GM12892 (cell line): ENCODE measurements at regions not wholly inside any gene's neighbourhood (a gene's known extent, or its start where the extent isn't known, plus 50 kb on each side); places are given as distances from the start of the nearest gene placed in this dataset.

Experiments
- POLR2A ChIP-seq: IDR thresholded peaks from 2 replicates; pipeline ENCODE4 v1.6.1; 2011; ENCODE audit warnings: low read depth, low read length, control low read depth
- POLR2AphosphoS5 ChIP-seq: IDR thresholded peaks from 2 replicates; pipeline ENCODE4 v1.6.1; 2011; ENCODE audit warnings: low read depth, low read length, control low read depth
- TAF1 ChIP-seq: IDR thresholded peaks from 2 replicates; pipeline ENCODE4 v1.6.1; 2011; ENCODE audit warnings: low read depth, mild to moderate bottlenecking, control low read depth, low read length, borderline replicate concordance

- no peak for TF ChIP-seq POLR2A
- no peak for TF ChIP-seq POLR2AphosphoS5
- TF ChIP-seq TAF1, result no peak
Observed at GRCh38 chr20:40963505-40963845, 65.1 kb upstream of the TOP1 start.
